Renal cortex interstitium (tissue), 11 donors: ENCODE measurements at regions not wholly inside any gene's neighbourhood (a gene's known extent, or its start where the extent isn't known, plus 50 kb on each side); places are given as distances from the start of the nearest gene placed in this dataset.

ENCODE experiments used
- DNase-seq, 11 donors: peaks; one replicate each; pipeline ENCODE4 v3.0.0-alpha.2; 2013; ENCODE audit warnings: low read depth in 9 of 11, low spot score in 4 of 11; ENCODE audit errors: extremely low read depth in 1 of 11

DNA sequence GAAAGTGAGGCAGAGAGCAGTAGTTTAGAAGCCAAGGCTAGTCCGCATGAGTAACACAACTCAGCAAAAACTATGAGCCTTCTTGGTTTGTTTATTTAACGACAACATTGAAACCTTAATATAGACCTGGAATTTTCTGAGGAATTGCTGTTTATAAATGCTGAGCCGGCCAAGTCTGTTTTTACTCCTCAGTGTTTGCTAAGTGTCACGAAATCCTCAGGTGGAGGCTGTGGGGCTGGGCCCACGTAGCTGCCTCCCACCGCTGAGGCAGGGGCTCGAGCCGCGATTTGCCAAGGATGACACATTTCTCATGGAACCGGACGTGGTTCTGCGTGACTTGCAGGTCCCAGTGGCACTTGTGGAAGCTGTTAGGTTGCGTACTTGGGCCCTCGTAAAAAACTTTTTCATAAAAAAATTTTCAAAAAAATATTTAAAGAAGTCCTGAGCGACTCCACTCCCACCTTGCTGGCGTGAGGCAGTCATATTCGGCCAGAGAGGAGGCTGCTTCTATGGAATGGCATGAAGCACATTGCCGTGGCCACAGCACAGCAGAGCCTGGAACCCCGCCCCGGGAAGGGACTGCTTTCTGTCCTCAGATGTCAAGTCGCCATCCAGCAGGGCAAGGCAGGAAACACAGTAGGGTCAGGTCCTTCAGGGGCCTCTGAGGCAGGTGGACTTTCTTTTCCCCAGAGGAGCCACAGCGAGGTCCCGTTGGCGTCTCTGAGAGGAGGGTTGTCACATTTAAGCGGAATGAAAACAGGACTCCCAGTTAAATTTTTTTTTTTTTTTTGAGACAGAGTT lies 64.8 kb upstream of the PCSK6 start:
- no peak for DNase-seq

DNA sequence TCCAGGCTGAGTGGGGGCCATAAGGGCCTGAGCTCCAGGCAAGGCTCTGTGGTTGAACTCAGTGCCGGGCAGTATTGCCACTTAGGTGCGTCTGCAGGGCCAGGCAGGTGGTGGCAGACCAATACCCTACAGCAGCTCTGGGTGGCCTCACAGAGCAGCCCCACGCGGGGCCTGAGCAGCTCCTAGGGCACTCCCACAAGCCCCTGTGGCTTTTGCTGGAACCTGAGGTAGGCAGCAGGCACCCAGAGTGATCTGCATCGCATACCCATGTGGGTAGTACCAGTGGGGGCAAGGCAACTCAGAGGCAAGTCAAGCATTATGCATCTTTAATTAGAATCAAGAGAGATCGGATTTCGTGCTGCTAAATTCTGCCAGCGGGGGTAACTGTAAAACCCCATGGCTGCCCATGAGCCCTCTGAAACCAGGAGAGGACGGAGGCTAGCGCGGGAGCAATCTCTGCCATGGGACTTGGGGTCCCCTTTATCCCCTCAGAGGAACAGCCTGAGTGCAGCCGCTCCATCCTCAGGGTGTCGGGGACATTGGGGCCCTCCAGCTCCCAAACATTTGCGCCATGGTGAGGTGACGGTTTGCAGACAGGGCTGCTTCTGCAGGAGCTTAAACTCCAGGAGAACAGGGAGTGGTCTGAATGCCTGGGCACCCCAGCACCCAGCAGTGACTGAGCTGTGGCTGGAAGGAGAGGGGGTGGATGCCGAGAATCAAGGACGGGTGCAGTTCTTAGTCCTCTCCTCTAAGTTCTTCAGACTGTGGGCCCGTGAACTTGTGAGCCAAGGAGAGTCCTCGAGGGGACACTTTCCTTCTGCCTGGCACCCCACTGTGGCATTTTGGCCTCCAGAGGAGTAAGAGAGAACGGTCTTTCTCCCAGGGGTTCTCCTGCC lies 62.4 kb upstream of the PCSK6 start:
- DNase-seq: no peak

DNA sequence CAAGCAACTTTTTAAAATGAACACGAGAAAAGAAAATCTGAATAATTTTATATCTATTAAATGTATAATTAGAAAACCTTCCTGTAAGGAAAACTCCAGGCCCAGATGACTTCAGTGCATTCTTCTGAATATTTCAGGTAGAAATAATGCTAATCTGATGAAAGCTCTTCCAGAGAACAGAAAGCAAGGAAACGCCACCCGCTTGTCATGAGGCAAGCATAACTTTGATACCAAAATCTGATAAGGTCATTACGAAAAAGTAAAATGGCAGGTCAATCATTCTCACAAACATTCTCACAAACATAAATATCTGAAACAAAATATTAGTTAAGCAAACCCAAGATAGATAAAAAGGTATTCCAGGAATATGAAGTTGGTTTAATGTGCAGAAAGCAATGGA lies 60.6 kb upstream of the PCSK6 start:
- no peak for DNase-seq

DNA sequence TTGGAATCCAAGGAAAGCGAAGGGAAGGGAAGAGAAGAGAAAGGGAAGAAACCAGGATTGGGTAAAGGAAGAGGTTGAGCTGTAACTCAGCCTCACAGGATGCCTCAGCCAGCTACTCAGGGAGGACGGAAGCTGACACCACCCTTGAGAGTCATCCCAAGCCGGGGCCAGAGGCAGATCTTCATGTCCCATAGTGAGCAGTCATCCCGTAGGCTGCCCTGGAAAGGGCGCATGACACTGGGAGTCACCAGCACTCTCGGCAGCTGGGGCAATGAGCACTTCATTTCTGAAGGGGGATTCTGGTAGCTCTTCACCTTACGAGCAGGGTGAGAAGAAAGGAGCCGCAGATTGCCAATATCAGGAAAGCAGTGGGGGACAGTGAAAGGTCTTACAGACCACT lies 60.1 kb upstream of the PCSK6 start:
- DNase-seq: no peak

DNA sequence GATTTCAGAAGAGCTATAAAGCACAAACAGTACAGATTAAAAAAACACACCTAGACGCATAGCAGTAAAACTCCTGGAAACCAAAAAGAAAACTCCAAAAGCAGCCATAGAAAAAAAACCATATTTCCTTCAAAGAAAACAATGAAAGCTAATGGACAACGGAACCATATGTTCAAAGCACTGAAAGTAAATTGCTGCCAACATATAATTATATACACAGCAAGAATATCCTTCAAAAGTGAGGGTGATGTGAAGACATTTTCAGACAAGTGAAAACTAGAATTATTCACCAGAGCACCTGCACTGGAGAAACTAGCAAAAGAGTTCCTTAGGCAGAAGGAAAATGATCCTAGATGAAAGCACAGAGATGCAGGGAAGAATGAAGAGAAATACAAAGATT lies 58.2 kb upstream of the PCSK6 start:
- no peak for DNase-seq

DNA sequence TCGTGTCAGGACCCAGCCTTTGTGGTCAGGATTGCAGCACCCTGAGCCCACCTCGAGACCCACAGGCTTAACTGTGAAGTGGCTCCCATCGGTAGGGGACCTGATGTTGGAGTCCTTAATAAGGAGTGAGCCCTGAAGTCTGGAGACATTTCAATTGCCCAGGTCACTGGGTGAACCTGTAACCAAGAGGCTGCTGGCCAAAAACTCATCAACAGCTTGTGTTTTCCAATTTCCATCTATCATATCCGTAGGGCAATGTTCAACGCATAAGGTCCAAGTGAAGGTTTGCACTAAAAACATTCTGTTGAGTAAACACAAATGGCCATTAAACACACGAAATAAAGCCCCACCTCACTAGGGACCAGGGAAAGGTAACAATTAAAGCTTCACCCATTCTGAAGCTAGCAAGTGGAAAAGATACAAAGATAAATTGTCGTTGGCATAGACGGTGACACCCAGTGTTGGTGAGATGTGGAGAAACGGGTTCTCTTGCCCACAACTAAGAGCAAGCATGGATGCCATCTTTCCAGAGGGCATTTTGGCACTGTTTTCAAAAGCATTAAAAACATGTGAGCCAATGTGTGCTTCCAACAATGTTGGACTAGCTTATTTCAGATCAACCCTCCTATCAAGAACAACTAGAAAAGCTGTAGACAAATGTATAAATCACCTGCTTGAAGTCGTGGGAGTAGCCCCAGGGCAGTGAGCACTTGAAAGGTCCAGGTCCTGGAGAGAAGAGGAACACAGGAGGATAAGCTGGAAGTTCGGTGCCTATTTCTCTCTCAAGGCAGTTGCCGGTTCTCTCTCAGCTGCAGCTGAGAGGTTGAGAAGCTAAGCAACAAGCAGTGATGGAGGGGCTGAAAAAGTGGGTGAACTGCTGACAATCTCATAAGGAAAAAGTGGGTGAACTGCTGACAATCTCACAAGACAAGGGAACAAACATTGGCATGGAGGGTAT lies 56.3 kb upstream of the PCSK6 start:
- no peak for DNase-seq

DNA sequence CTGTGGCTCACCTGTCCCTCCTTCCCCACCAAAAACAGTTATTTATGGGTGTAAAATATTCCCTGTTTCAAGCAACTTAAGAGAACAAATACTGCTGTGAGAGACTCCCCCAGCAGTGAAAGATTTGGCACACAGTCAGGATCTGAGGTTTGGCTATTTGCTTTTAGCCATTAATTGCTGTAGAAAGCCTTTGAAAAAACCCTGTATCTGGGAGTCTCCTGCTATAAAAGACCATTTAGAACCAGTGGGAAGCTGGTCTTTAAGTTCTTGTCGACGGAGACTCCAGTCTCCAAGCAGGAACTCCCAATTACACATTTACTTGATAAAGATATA lies 55.1 kb upstream of the PCSK6 start:
- DNase-seq: no peak

DNA sequence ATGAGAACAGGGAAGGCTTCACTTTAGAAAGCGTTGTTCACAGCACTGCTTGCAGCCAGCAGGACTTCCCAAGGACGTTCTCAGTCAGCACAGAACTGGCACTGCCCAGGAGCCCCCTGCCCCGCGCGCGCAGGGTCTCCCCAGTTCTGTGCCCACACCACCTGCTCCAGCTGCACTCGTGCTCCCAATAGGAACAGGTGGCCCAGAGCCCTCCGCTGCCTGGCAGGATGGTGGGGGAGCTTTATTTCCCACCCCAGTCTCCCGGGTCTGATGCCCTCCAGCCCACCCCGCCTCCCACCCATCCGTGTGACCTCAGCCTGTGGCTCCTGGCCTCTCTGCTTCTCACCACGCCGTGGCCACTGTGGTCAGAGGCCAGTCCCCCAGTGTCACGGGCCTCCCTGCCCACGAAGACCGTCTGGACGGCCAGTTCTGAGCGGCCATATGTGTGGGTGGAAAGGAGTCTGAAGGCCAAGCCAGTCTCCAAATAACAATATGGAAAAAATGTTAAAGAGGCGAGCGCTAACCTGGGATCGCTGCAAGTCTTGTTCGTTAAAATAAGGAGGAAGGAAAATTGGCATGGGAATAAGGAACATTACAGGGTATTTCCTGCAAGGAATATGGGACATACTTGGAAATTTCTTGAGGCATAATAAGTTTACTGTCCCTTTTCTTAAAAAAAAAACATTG lies 54.6 kb upstream of the PCSK6 start:
- no peak for DNase-seq

DNA sequence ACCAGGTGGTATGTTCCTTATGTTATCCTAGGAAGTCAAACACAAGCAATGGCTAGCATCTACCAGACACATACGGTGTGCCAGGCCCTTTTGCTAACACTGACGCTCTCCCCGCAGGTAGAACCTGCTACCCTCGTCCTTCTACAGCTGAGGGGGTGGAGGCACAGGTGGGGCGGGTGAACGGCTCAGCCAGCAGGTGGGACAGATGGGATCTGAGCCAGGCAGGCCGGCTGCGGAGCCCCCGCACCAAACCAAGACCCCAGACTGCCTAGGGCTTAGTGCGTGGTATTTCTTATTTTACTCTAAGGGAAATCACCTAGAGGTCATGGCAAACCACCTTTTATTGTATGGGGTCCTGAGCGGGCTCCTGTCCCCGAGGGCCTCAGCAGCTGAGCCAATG lies 53.9 kb upstream of the PCSK6 start:
- no peak for DNase-seq

DNA sequence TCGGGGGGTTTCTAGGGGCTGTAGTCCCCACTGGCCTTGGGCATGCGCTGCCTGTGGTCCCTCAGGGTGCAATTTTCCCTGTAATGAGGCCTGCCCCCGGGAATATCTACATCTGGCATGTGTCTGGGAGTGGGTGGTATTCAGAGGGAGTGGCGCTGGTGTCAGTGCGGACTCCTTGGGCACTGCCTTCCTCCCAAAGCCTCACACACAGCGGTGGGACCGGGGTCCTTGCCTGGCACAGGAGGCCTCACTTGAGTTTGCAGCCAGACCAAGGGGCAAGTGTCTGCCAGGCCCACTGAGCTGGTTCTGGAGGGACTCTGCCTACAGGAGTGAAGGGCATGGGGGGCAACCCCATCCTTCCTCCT lies 53.5 kb upstream of the PCSK6 start:
- no peak for DNase-seq

DNA sequence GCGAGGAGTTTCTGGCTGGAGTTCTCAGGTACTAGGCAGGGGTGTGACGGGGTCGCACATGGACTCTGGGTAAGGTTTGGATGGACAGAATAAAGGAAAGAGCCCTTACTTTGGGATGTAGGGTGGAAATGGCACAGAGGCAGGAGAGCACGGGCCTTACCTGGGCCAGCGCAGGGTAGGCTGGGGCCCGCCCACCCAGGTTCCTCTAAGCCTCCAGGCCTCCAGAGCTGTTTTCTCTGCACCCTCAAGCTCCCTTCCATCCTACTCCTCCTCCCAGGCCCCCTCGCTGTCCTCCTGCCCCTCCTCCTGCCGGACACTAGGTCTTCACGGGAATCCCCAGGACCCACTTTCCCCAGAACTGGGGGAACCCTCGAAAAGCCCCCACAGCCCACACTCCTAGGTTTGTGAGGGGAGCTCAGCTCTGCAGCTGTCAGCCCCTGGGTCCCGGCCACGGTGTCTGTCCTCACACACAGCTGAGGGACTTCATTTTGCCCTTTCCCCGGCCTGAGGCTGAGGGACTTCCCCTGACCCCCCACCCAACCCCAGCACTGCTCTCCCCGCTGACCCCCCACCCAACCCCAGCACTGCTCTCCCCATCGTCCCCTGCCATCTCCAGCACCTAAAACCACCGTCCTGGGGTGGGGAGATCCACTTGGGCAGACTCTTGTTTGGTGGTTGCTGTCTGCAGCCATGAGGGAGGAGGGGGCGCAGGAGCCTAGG lies 53.0 kb upstream of the PCSK6 start:
- DNase-seq: no peak

DNA sequence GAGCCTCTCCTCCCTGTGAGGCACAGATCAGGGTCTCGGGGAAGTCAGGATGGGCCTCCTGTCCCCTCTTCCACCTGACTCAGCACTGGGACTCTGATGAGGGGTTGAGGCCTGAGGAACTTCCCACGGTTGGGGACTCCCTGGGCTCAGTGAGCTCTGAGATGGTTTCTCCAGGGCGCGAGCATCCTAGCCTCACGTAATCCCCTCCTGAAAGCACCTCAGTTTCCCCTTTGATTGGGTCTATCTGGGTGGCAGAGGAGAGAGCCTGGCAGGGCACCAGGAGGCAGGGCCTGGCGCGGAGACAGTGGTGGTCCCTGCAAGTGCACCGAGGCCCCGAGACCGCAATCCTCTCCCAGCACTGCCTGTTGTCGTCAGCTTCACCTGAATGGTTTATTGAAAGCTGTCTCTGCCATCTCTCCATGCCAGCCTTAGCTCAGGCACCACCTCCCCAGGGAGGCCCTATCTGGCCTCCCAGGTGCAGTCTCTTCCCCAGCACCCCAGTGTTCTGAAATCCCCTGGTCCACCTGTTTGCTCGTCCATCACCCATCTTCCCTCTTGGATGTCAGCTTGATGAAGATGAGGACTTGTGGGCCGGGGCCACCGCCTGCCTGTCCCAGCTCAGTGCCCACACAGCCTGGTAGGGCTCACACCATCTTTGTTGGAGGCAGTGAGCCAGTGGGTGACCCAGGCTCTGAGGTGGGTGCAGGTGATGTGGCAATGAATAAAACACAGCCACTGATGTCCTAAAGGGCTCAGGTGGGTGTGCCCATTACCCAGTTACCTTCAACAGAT lies 52.2 kb upstream of the PCSK6 start:
- DNase-seq: no peak

DNA sequence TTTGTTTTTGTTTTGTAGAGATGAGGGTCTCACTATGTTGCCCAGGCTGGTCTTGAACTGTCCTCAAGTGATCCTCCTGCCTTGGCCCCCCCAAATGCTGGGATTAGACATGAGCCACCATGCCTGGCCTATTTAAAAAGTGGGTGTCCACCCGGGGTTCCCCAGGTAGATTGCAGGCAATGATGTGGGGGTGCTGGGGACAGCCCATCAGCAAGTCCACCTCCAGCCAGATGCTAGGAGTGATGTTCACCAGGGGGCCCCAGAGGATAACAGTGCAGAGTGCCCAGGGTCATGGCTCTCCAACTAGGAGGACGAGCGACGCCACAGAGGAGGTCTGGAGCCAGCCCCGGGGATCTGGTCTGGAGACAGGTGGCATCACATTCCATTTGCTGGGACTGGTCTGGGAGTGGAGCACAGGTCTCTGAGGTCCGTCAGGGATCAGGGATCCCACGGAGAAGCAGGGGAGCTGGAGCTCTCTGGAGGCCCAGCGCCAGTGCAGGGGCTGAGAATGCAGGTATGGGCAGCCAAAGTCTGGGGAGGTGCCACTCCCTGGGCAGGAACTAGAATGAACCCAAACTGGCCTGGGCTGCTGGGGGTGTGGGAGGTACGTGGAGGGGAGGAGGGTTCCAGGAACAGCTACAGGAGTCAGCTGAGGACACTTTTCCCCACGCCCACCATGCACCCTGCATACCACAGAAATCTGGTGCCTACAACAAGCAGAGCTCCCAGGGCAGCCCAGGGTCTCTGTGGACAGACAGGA lies 51.2 kb upstream of the PCSK6 start:
- no peak for DNase-seq

DNA sequence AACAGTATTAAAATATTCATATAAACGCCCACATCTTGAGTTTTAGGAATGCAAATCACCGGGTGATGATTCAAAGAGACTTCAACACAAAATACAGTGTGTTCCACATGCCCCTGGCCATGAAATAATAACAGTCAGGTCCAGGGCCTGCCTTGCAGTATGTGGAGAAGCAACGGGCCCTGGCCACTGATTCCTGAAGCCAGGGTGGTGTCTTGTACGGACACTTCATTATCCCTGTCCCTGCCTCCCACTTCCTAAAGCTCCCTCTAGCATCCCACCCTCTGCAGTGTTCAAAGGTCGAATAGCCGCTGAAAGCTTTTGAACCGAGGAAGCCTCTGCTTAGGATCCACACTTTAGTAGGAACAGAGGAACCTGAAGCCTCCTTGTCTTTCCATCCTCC lies 50.4 kb upstream of the PCSK6 start:
- no peak for DNase-seq

DNA sequence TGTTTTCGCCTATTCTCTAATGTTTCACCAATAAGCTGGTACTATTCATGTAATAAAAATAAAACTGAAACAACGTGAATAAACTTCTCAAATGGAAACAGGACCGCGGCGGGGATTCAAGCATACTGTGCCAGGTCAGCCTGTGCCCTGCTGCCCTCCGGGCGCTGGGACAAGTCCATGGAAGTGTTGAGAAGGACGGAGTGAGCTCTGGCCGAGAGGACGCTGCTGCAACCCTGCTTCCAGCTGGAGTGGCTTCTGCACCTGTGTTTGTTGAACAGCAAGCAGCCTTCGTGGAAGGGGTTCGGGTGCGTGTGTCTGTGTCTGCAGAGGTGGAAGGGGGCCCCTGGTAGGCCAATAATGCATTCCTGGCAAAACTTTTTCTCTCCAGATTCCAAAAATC lies 50.0 kb upstream of the PCSK6 start:
- no peak for DNase-seq
